ENCODE measurements at regions not wholly inside any gene's neighbourhood (a gene's known extent, or its start where the extent isn't known, plus 50 kb on each side); places are given as distances from the start of the nearest gene placed in this dataset.

- DNase-seq: no peak
These were observed 674.3 kb upstream of the POU3F3 start for GRCh38 chr2:104179644-104180043.

GRCh38 chr2:104200533-104201168 lies 653.3 kb upstream of the POU3F3 start:
- DNase-seq: no peak

- DNase-seq: no peak
These were observed 640.2 kb upstream of the POU3F3 start for GRCh38 chr2:104213758-104214157.

GRCh38 chr2:104215269-104216161 lies 638.4 kb upstream of the POU3F3 start:
- no peak for DNase-seq

GRCh38 chr2:104233591-104233990 lies 620.3 kb upstream of the POU3F3 start:
- DNase-seq: no peak

GRCh38 chr2:104236491-104236890 lies 617.4 kb upstream of the POU3F3 start:
- no peak for DNase-seq

GRCh38 chr2:104240984-104241383 lies 612.9 kb upstream of the POU3F3 start:
- DNase-seq: no peak

GRCh38 chr2:104249629-104250028 lies 604.3 kb upstream of the POU3F3 start:
- DNase-seq: no peak

- no peak for DNase-seq
These were observed 603.3 kb upstream of the POU3F3 start for GRCh38 chr2:104250635-104251034.

- no peak for DNase-seq
These were observed 599.9 kb upstream of the POU3F3 start for GRCh38 chr2:104254017-104254416.

GRCh38 chr2:104262714-104263113 lies 591.2 kb upstream of the POU3F3 start:
- no peak for DNase-seq

GRCh38 chr2:104279646-104280045 lies 574.3 kb upstream of the POU3F3 start:
- no peak for DNase-seq

- DNase-seq: no peak
These were observed 573.7 kb upstream of the POU3F3 start for GRCh38 chr2:104280216-104280615.

- no peak for DNase-seq
These were observed 567.1 kb upstream of the POU3F3 start for GRCh38 chr2:104286841-104287240.

- no peak for DNase-seq
These were observed 564.0 kb upstream of the POU3F3 start for GRCh38 chr2:104289651-104290565.

- no peak for DNase-seq
These were observed 563.4 kb upstream of the POU3F3 start for GRCh38 chr2:104290566-104290891.

GRCh38 chr2:104312684-104313083 lies 541.2 kb upstream of the POU3F3 start:
- no peak for DNase-seq

GRCh38 chr2:104318001-104318665 lies 535.8 kb upstream of the POU3F3 start:
- no peak for DNase-seq

GRCh38 chr2:104321116-104321795 lies 532.7 kb upstream of the POU3F3 start:
- DNase-seq: no peak

- DNase-seq: peak; percentile 35
These were observed 532.0 kb upstream of the POU3F3 start for GRCh38 chr2:104321796-104322349.

GRCh38 chr2:104332731-104333130 lies 521.2 kb upstream of the POU3F3 start:
- DNase-seq: peak; percentile 14

- DNase-seq: no peak
These were observed 516.0 kb upstream of the POU3F3 start for GRCh38 chr2:104337869-104338268.

Data from hematopoietic multipotent progenitor cell treated with erythropoietin and hydrocortisone succinate and interleukin-3 and kit ligand, for 4 days (in vitro differentiated cells).